ENCODE measurements at regions not wholly inside any gene's neighbourhood (a gene's known extent, or its start where the extent isn't known, plus 50 kb on each side); places are given as distances from the start of the nearest gene placed in this dataset.

DNA sequence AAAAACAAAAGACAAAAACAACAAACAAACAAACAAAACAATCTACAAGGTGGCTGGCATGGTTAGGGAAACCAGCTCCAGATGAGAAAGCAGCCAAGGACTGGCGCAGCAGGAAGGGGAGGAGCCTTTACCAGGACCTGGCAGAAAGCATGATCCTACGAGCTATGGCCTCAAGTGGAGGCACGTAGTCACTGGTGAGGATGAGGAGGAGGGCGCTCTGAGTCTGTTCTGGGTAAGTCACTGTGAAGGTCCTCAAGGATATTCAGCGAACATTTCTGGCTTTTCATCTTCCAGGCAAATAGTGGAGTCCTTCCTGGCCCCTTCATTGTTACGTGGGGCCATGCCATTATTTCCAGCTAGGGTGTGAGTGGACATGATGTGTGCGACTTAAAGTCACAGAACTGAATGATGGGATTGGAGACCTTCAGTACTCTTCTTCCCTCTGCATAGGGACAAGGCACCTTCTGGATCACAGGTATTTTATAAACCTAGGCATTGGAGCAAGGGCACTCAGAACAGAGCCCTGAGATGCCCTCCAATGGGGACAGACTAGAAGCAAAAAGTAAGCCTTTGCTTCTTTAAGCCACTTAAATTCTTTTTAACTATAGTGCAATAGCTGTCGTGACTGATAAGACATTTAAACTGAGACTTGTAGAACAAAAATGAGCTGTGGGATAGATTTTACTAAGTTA is 771.3 kb downstream of the RAB28 start:
- no peak overlapping the region for H3K27ac ChIP-seq
- ChIA-PET CTCF (interaction anchor here (1.4 kb wide), 1 partner anchor 11 kb away, joined by 3 read pairs; no protein-coding TSS in a partner anchor), POLR2A (no interaction called here)
- no peaks in the 10 kb centered on the region for H3K4me1 ChIP-seq
- FAIRE-seq (no peak), DNase-seq (ENCODE audit: low read depth in 1 of 2, low spot score in 1 of 2) (no peak), ATAC-seq (no peak)
- no peaks in the 10 kb centered on the region for H3K9me3 ChIP-seq
- WGBS (ENCODE audit: missing lambda C conversion rate): 25% methylated on average over 8 of the region's 8 CpGs
- H3K4me2 ChIP-seq: no peak overlapping the region
- no peak overlapping the region for H3K4me3 ChIP-seq
- TF ChIP-seq SREBF2 (IDR thresholded peaks at IDR 0.05) (no peak), HEYL (CRISPR knock-in tag; IDR thresholded peaks at IDR 0.05) (no peak), CBX8 (IDR thresholded peaks at IDR 0.05) (no peak), ESRRA (IDR thresholded peaks at IDR 0.05; ENCODE audit: borderline replicate concordance, low read length) (no peak), HOXB13 (CRISPR knock-in tag; IDR thresholded peaks at IDR 0.05; ENCODE audit: low read depth) (no peak), CTCF (IDR thresholded peaks at IDR 0.05) (no peak), RARB (CRISPR knock-in tag; IDR thresholded peaks at IDR 0.05) (no peak), FOSB (CRISPR knock-in tag; IDR thresholded peaks at IDR 0.05) (no peak), KDM5A (IDR thresholded peaks at IDR 0.05) (no peak), JUN (IDR thresholded peaks at IDR 0.05) (no peak), RNF2 (IDR thresholded peaks at IDR 0.05; ENCODE audit: borderline replicate concordance, low read depth) (no peak), HDAC2 (IDR thresholded peaks at IDR 0.05) (no peak), NPAS2 (CRISPR knock-in tag; IDR thresholded peaks at IDR 0.05; ENCODE audit: borderline replicate concordance) (no peak), ZSCAN20 (CRISPR knock-in tag; IDR thresholded peaks at IDR 0.05) (no peak), MYC (IDR thresholded peaks at IDR 0.05; ENCODE audit: borderline replicate concordance, low read length) (no peak), ZC3H11A (IDR thresholded peaks at IDR 0.05) (no peak), FOXS1 (CRISPR knock-in tag; IDR thresholded peaks at IDR 0.05) (no peak), HOXA7 (CRISPR knock-in tag; IDR thresholded peaks at IDR 0.05) (no peak)
- TF ChIP-seq, protein P1, sequence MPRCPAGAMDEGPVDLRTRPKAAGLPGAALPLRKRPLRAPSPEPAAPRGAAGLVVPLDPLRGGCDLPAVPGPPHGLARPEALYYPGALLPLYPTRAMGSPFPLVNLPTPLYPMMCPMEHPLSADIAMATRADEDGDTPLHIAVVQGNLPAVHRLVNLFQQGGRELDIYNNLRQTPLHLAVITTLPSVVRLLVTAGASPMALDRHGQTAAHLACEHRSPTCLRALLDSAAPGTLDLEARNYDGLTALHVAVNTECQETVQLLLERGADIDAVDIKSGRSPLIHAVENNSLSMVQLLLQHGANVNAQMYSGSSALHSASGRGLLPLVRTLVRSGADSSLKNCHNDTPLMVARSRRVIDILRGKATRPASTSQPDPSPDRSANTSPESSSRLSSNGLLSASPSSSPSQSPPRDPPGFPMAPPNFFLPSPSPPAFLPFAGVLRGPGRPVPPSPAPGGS (IDR thresholded peaks at IDR 0.05): no peak
- TF ChIP-seq, protein P2, sequence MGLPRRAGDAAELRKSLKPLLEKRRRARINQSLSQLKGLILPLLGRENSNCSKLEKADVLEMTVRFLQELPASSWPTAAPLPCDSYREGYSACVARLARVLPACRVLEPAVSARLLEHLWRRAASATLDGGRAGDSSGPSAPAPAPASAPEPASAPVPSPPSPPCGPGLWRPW (IDR thresholded peaks at IDR 0.05): no peak

GRCh38 chr4:12707381-12708175 is 776.6 kb downstream of the RAB28 start:
- WGBS (ENCODE audit: missing lambda C conversion rate): 18% methylated on average over 1 of the region's 1 CpG
- DNase-seq (ENCODE audit: low read depth in 1 of 2, low spot score in 1 of 2) (no peak), ATAC-seq (no peak), FAIRE-seq (no peak)
- no peaks in the 10 kb centered on the region for H3K9me3 ChIP-seq
- CTCF ChIA-PET: no interaction called here
- no peaks in the 10 kb centered on the region for H3K4me1 ChIP-seq
- H3K27ac ChIP-seq: no peak overlapping the region
- TF ChIP-seq MAZ (IDR thresholded peaks at IDR 0.05; ENCODE audit: borderline replicate concordance, low read depth, low read length) (no peak), MAFK (IDR thresholded peaks at IDR 0.05; ENCODE audit: partially characterized antibody) (no peak), RFX5 (IDR thresholded peaks at IDR 0.05) (no peak), ZC3H11A (IDR thresholded peaks at IDR 0.05) (no peak), JUNB (IDR thresholded peaks at IDR 0.05) (no peak), GATA3 (IDR thresholded peaks at IDR 0.05; ENCODE audit: borderline replicate concordance) (no peak), ZNF302 (CRISPR knock-in tag; IDR thresholded peaks at IDR 0.05) (no peak), NPAS2 (CRISPR knock-in tag; IDR thresholded peaks at IDR 0.05; ENCODE audit: borderline replicate concordance) (no peak), KDM1A (IDR thresholded peaks at IDR 0.05; ENCODE audit: low read depth) (no peak), HMGXB4 (CRISPR knock-in tag; IDR thresholded peaks at IDR 0.05; ENCODE audit: borderline replicate concordance) (no peak), KDM5A (IDR thresholded peaks at IDR 0.05) (no peak), NR3C1 (IDR thresholded peaks at IDR 0.05) (no peak), JUN (IDR thresholded peaks at IDR 0.05) (no peak), SMC3 (IDR thresholded peaks at IDR 0.05) (no peak)
- TF ChIP-seq, protein P1 (IDR thresholded peaks at IDR 0.05): no peak
- POLR2A ChIA-PET: no interaction called here
- H3K4me2 ChIP-seq: no peak overlapping the region
- no peak overlapping the region for H3K4me3 ChIP-seq
